H1 (cell line): ENCODE measurements at regions not wholly inside any gene's neighbourhood (a gene's known extent, or its start where the extent isn't known, plus 50 kb on each side); places are given as distances from the start of the nearest gene placed in this dataset.

Experiments
- CTCF ChIA-PET: fragments of 300-600 bp; sonication (Branson Sonifier 250); formaldehyde crosslinking; loops from one replicate; lab custom pipeline; 2021; ENCODE audit not compliant: partially characterized antibody; lab: Charles Lee
- POLR2A ChIA-PET: fragments of 300-600 bp; sonication (Branson Sonifier 250); formaldehyde crosslinking; loops from one replicate; lab custom pipeline; 2021; ENCODE audit warnings: inconsistent platforms; ENCODE audit not compliant: partially characterized antibody; lab: Charles Lee
- DNase-seq, 2 experiments: peaks; one replicate each; pipeline versions ENCODE4 v3.0.0 to v3.0.0-alpha.2; 2010 to 2022; ENCODE audit warnings: low spot score in 2 of 2, low read depth in 1 of 2, mixed read lengths in 1 of 2
- FAIRE-seq: peaks from 2 replicates; lab custom pipeline; 2011; peaks lifted over from hg19 to GRCh38; lab: Jason Lieb, UNC
- H2AFZ ChIP-seq: 2 replicates; pipeline ENCODE4 v1.8.1; 2012; ENCODE audit warnings: low read length, inconsistent platforms
- H2AK5ac ChIP-seq: 2 replicates; pipeline ENCODE4 v1.6.1; 2013; ENCODE audit warnings: low read depth, low read length
- H2BK120ac ChIP-seq: replicated peaks from 2 replicates; pipeline ENCODE3; 2013; ENCODE audit warnings: low read depth, low read length, inconsistent platforms
- H2BK12ac ChIP-seq: 2 replicates; pipeline ENCODE4 v1.6.1; 2013; ENCODE audit warnings: low read depth, low read length
- H2BK15ac ChIP-seq: 2 replicates; pipeline ENCODE4 v1.6.1; 2013; ENCODE audit warnings: low read length
- H2BK20ac ChIP-seq: 2 replicates; pipeline ENCODE4 v1.6.1; 2013; ENCODE audit warnings: low read length
- H2BK5ac ChIP-seq: 2 replicates; pipeline ENCODE4 v1.6.1; 2013; ENCODE audit warnings: low read depth, low read length
- H3K14ac ChIP-seq: 2 replicates; pipeline ENCODE4 v1.6.1; 2013; ENCODE audit warnings: inconsistent platforms; ENCODE audit not compliant: insufficient read length
- H3K18ac ChIP-seq: 2 replicates; pipeline ENCODE4 v1.6.1; 2013; ENCODE audit warnings: low read length; ENCODE audit errors: extremely low read depth
- H3K23ac ChIP-seq: 2 replicates; pipeline ENCODE4 v1.6.1; 2013; ENCODE audit warnings: inconsistent platforms; ENCODE audit not compliant: insufficient read length
- H3K23me2 ChIP-seq: 2 replicates; pipeline ENCODE4 v1.6.1; 2013; ENCODE audit warnings: low read depth, low read length
- H3K27ac ChIP-seq: 2 replicates; pipeline ENCODE4 v1.6.1; 2011; ENCODE audit warnings: low read depth, low read length, inconsistent platforms
- H3K27me3 ChIP-seq, 4 experiments: replicated peaks in 1 of 4; 1 replicate in 1 of 4; 2 replicates in 3 of 4; pipeline versions ENCODE4 v1.6.1 to v1.8.1; 2011 to 2013; ENCODE audit warnings: low read length in 3 of 4, mild to moderate bottlenecking in 3 of 4, inconsistent platforms in 2 of 4, mixed read lengths in 2 of 4, moderate library complexity in 1 of 4; ENCODE audit not compliant: control insufficient read depth in 3 of 4, insufficient read depth in 3 of 4; ENCODE audit errors: extremely low read depth in 1 of 4
- H3K36me3 ChIP-seq, 4 experiments: 2 replicates each; pipeline versions ENCODE4 v1.6.1 to v1.8.1; 2011 to 2013; ENCODE audit warnings: mild to moderate bottlenecking in 4 of 4, low read length in 3 of 4, moderate library complexity in 2 of 4, control low read depth in 1 of 4, inconsistent platforms in 1 of 4; ENCODE audit not compliant: insufficient read depth in 4 of 4, control insufficient read depth in 2 of 4
- H3K4ac ChIP-seq: replicated peaks from 2 replicates; pipeline ENCODE3; 2013; ENCODE audit warnings: low read length, low read depth, mixed read lengths, inconsistent platforms; ENCODE audit not compliant: insufficient read length
- H3K4me1 ChIP-seq, 4 experiments: replicated peaks in 1 of 4; 1 replicate in 1 of 4; 2 replicates in 3 of 4; pipeline versions ENCODE4 v1.6.1 to v1.8.1; 2011 to 2013; ENCODE audit warnings: low read length in 3 of 4, inconsistent platforms in 2 of 4, mixed read lengths in 1 of 4; ENCODE audit not compliant: insufficient read depth in 4 of 4, control insufficient read depth in 3 of 4
- H3K4me2 ChIP-seq, 2 experiments: 2 replicates each; pipeline versions ENCODE4 v1.6.1 to v1.8.1; 2011 to 2013; ENCODE audit warnings: low read depth in 2 of 2, low read length in 2 of 2, control low read depth in 1 of 2, inconsistent platforms in 1 of 2, mild to moderate bottlenecking in 1 of 2; ENCODE audit not compliant: insufficient read depth in 1 of 2
- H3K4me3 ChIP-seq, 4 experiments: fragments of 200-600, 300-600 bp in 1 of 4; sonication (generic), shearing (Covaris generic), sonication (Bioruptor Twin) in 1 of 4; 2 replicates each; pipeline versions ENCODE4 v1.5.1 to v1.8.1; 2011 to 2016; ENCODE audit warnings: low read length in 4 of 4, low read depth in 3 of 4, control low read depth in 2 of 4, inconsistent platforms in 2 of 4, mild to moderate bottlenecking in 2 of 4, mixed read lengths in 1 of 4, moderate library complexity in 1 of 4; ENCODE audit not compliant: insufficient read depth in 2 of 4; ENCODE audit errors: extremely low read depth in 1 of 4
- H3K56ac ChIP-seq: replicated peaks from 2 replicates; pipeline ENCODE3; 2013; ENCODE audit warnings: low read depth, mild to moderate bottlenecking, mixed read lengths, low read length, inconsistent platforms; ENCODE audit not compliant: insufficient read length
- H3K79me1 ChIP-seq: 2 replicates; pipeline ENCODE4 v1.6.1; 2013; ENCODE audit warnings: low read depth, low read length, control low read depth
- H3K79me2 ChIP-seq, 2 experiments: 2 replicates each; pipeline versions ENCODE4 v1.6.1 to v1.8.1; 2012 to 2013; ENCODE audit warnings: low read length in 2 of 2, mild to moderate bottlenecking in 2 of 2, inconsistent platforms in 1 of 2; ENCODE audit not compliant: insufficient read depth in 2 of 2, control insufficient read depth in 1 of 2
- H3K9ac ChIP-seq, 4 experiments: replicated peaks in 1 of 4; 1 replicate in 1 of 4; 2 replicates in 3 of 4; pipeline versions ENCODE4 v1.6.1 to v1.8.1; 2011 to 2013; ENCODE audit warnings: low read depth in 3 of 4, low read length in 3 of 4, control low read depth in 2 of 4, mild to moderate bottlenecking in 2 of 4, moderate library complexity in 2 of 4, inconsistent platforms in 1 of 4; ENCODE audit errors: extremely low read depth in 1 of 4
- H3K9me3 ChIP-seq, 2 experiments: 2 replicates each; pipeline versions ENCODE4 v1.6.1 to v1.8.1; 2012 to 2013; ENCODE audit warnings: mild to moderate bottlenecking in 2 of 2, moderate library complexity in 2 of 2, control low read depth in 1 of 2, inconsistent platforms in 1 of 2, low read depth in 1 of 2, low read length in 1 of 2, mixed read lengths in 1 of 2; ENCODE audit not compliant: insufficient read depth in 2 of 2
- H4K20me1 ChIP-seq, 2 experiments: replicated peaks in 1 of 2; 2 replicates each; pipeline versions ENCODE3 to v1.8.1; 2011 to 2013; ENCODE audit warnings: inconsistent platforms in 2 of 2, low read length in 2 of 2, mild to moderate bottlenecking in 1 of 2; ENCODE audit not compliant: insufficient read depth in 2 of 2, control insufficient read depth in 1 of 2
- H4K5ac ChIP-seq: 2 replicates; pipeline ENCODE4 v1.6.1; 2013; ENCODE audit warnings: low read length, low read depth, mixed read lengths, inconsistent platforms; ENCODE audit not compliant: insufficient read length
- H4K8ac ChIP-seq: 2 replicates; pipeline ENCODE4 v1.8.0; 2013; ENCODE audit warnings: mild to moderate bottlenecking, moderate library complexity, low read length, inconsistent platforms; ENCODE audit not compliant: insufficient read depth; ENCODE audit errors: extremely low read depth
- H4K91ac ChIP-seq: replicated peaks from 2 replicates; pipeline ENCODE3; 2013; ENCODE audit warnings: low read length, mixed read lengths, inconsistent platforms; ENCODE audit not compliant: insufficient read length
- ATF3 ChIP-seq: IDR thresholded peaks from 2 replicates; pipeline ENCODE4 v1.6.1; 2011; ENCODE audit warnings: low read depth, mild to moderate bottlenecking, low read length; ENCODE audit not compliant: insufficient read depth
- CTBP2 ChIP-seq: IDR thresholded peaks from 2 replicates; pipeline ENCODE4 v1.7.0; 2011; ENCODE audit warnings: borderline replicate concordance, mild to moderate bottlenecking, moderate library complexity, mixed read lengths, low read length; ENCODE audit not compliant: insufficient read depth, insufficient read length
- CTCF ChIP-seq, 3 experiments: IDR thresholded peaks; 1 replicate in 2 of 3; 2 replicates in 1 of 3; pipeline versions ENCODE4 v1.5.1 to v1.6.1; 2011; ENCODE audit warnings: low read length in 3 of 3, mild to moderate bottlenecking in 3 of 3, inconsistent platforms in 2 of 3, low read depth in 1 of 3, moderate library complexity in 1 of 3; ENCODE audit not compliant: insufficient read depth in 1 of 3; ENCODE audit errors: control extremely low read depth in 1 of 3
- EZH2 ChIP-seq: fragments of 200-600 bp; sonication (generic); IDR thresholded peaks from 2 replicates; pipeline ENCODE4 v1.7.1; 2012; ENCODE audit warnings: low read depth, mild to moderate bottlenecking, moderate library complexity, low read length, inconsistent platforms; ENCODE audit not compliant: severe bottlenecking
- FOSL1 ChIP-seq: IDR thresholded peaks from 2 replicates; pipeline ENCODE4 v1.6.1; 2011; ENCODE audit warnings: mild to moderate bottlenecking, low read depth, low read length, moderate library complexity; ENCODE audit not compliant: insufficient read depth
- GTF2F1 ChIP-seq: IDR thresholded peaks from 2 replicates; pipeline ENCODE4 v1.6.1; 2012; ENCODE audit warnings: low read depth, low read length, improper control_type of control experiment, borderline replicate concordance
- PHF8 ChIP-seq: fragments of 200-600 bp; sonication (generic); conservative IDR thresholded peaks from 2 replicates; pipeline ENCODE4 v1.7.1; 2012; ENCODE audit warnings: low read depth, mild to moderate bottlenecking, inconsistent platforms, low read length, moderate library complexity
- SP4 ChIP-seq: IDR thresholded peaks from 2 replicates; pipeline ENCODE4 v1.6.1; 2012; ENCODE audit warnings: low read length, inconsistent platforms
- SUZ12 ChIP-seq: fragments of 200-600 bp; sonication (generic); IDR thresholded peaks from 2 replicates; pipeline ENCODE4 v1.6.1; 2012; ENCODE audit warnings: mild to moderate bottlenecking, inconsistent platforms, low read length, moderate library complexity, mixed read lengths
- TEAD4 ChIP-seq: IDR thresholded peaks from 2 replicates; pipeline ENCODE4 v1.6.1; 2012; ENCODE audit warnings: low read depth, low read length, inconsistent platforms, mixed read lengths
- WGBS, 2 experiments: shearing (Covaris generic) in 1 of 2; methylation state at CpG; one replicate each; pipeline versions ENCODE4 v1.1.6 to v1.1.7; 2013 to 2015; ENCODE audit warnings: low lambda C conversion rate in 2 of 2, mixed read lengths in 2 of 2, inconsistent platforms in 1 of 2, low coverage in 1 of 2, missing lambda C conversion rate in 1 of 2; ENCODE audit not compliant: insufficient replicate concordance in 2 of 2, insufficient coverage in 1 of 2, insufficient read length in 1 of 2; ENCODE audit errors: extremely low coverage in 1 of 2, missing lambda C conversion rate in 1 of 2; 5-methylcytosine and 5-hydroxymethylcytosine counted together

- no peak for FAIRE-seq
- WGBS, 2 experiments: 83 to 96% methylated on average over 1 to 2 of the region's 2 CpGs
- TF ChIP-seq GTF2F1 (no peak), PHF8 (no peak), TEAD4 (no peak), SP4 (no peak), CTBP2 (no peak), EZH2 (no peak), FOSL1 (no peak), ATF3 (no peak), SUZ12 (no peak), CTCF (IDR thresholded peaks at IDR 0.05; ENCODE audit: control extremely low read depth in 1 of 3, insufficient read depth in 1 of 3, low read depth in 1 of 3, low read length in 3 of 3) (no peak)
Observed at GRCh38 chr18:73153271-73153670, 285.5 kb upstream of the NETO1 start.

More at GRCh38 chr18:73153271-73153670, 285.5 kb upstream of the NETO1 start:
- Histone ChIP-seq H3K9me3 (no peaks in the 10 kb centered on the region), H2BK15ac (no peak overlapping the region), H3K14ac (no peak overlapping the region), H3K9ac (no peak overlapping the region), H2AK5ac (no peak overlapping the region), H3K4me3 (no peak overlapping the region), H2BK120ac (no peak overlapping the region), H2BK20ac (no peak overlapping the region), H4K5ac (no peak overlapping the region), H3K79me1 (no peaks in the 10 kb centered on the region), H3K79me2 (no peaks in the 10 kb centered on the region), H3K4me1 (no peaks in the 10 kb centered on the region), H3K27ac (no peak overlapping the region), H3K18ac (no peak overlapping the region), H3K23ac (no peak overlapping the region), H3K23me2 (no peaks in the 10 kb centered on the region), H3K4ac (no peak overlapping the region), H4K91ac (no peak overlapping the region), H4K20me1 (no peaks in the 10 kb centered on the region), H3K36me3 (no peaks in the 10 kb centered on the region), H3K27me3 (no peaks in the 10 kb centered on the region), H4K8ac (no peak overlapping the region), H3K4me2 (no peak overlapping the region), H3K56ac (no peak overlapping the region), H2BK5ac (no peak overlapping the region), H2BK12ac (no peak overlapping the region), H2AFZ (no peak overlapping the region)
- POLR2A ChIA-PET: no interaction called here
- CTCF ChIA-PET: no interaction called here
- DNase-seq: no peak
